ENCODE measurements at regions not wholly inside any gene's neighbourhood (a gene's known extent, or its start where the extent isn't known, plus 50 kb on each side); places are given as distances from the start of the nearest gene placed in this dataset.

DNA sequence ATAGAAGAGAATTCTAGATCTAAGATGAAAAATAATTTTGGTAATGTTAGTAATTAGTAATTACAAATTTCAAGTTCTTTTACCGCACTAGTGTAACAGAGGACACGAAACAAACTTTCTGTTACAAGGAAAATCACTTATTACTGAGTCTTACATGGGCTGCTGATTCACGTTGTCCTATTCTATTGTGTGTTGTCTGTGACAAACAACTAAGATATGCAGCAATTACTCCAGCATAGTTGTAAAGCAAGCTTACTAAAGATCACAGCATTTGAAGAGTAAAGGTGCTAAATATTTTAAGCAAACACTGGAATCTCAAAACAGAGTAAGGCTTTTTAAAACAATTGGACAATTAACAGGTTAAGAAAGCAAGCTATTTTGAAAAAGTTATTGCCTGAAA, 502.3 kb downstream of the KCNT2 start:
- no peak for TF ChIP-seq POLR2A (IDR thresholded peaks at IDR 0.05)
- no peak for TF ChIP-seq POLR2AphosphoS5 (IDR thresholded peaks at IDR 0.05)
- TF ChIP-seq, protein P1, sequence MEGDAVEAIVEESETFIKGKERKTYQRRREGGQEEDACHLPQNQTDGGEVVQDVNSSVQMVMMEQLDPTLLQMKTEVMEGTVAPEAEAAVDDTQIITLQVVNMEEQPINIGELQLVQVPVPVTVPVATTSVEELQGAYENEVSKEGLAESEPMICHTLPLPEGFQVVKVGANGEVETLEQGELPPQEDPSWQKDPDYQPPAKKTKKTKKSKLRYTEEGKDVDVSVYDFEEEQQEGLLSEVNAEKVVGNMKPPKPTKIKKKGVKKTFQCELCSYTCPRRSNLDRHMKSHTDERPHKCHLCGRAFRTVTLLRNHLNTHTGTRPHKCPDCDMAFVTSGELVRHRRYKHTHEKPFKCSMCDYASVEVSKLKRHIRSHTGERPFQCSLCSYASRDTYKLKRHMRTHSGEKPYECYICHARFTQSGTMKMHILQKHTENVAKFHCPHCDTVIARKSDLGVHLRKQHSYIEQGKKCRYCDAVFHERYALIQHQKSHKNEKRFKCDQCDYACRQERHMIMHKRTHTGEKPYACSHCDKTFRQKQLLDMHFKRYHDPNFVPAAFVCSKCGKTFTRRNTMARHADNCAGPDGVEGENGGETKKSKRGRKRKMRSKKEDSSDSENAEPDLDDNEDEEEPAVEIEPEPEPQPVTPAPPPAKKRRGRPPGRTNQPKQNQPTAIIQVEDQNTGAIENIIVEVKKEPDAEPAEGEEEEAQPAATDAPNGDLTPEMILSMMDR (IDR thresholded peaks at IDR 0.05): no peak
- no peak for TF ChIP-seq EP300 (IDR thresholded peaks at IDR 0.05)
- Histone ChIP-seq H3K4me3 (no peak overlapping the region), H3K4me1 (no peaks in the 10 kb centered on the region), H3K27me3 (no peaks in the 10 kb centered on the region), H3K27ac (no peak overlapping the region), H3K36me3 (no peaks in the 10 kb centered on the region), H3K9me3 (no peaks in the 10 kb centered on the region)
- no peak for DNase-seq (ENCODE audit: low spot score in 2 of 2)
- WGBS: 79% methylated on average over 3 of the region's 3 CpGs

DNA sequence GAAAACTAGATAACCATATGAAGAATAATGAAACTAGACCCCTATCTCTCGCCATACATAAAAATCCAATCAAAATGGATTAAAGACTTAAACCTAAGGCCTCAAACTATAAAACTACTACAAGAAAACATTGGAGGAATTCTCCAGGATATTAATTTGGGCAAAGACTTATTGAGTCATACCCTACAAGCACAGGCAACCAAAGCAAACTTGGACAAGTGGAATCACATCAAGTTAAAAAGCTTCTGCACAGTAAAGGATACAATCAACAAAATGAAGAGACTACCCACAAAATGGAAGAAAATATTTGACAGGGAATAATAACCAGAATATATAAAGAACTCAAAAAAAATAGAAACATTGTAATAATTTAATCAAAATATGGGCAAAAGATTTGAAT, 505.4 kb downstream of the KCNT2 start:
- H3K27ac ChIP-seq: no peak overlapping the region
- TF ChIP-seq POLR2A (IDR thresholded peaks at IDR 0.05) (no peak), POLR2AphosphoS5 (IDR thresholded peaks at IDR 0.05) (no peak), EP300 (IDR thresholded peaks at IDR 0.05) (no peak)
- TF ChIP-seq, protein P1 (IDR thresholded peaks at IDR 0.05): no peak
- H3K4me1 ChIP-seq: no peaks in the 10 kb centered on the region
- no peaks in the 10 kb centered on the region for H3K27me3 ChIP-seq
- H3K36me3 ChIP-seq: no peaks in the 10 kb centered on the region
- H3K9me3 ChIP-seq: no peaks in the 10 kb centered on the region
- WGBS: 92% methylated on average over 1 of the region's 1 CpG
- DNase-seq (ENCODE audit: low spot score in 2 of 2): no peak
- no peak overlapping the region for H3K4me3 ChIP-seq

DNA sequence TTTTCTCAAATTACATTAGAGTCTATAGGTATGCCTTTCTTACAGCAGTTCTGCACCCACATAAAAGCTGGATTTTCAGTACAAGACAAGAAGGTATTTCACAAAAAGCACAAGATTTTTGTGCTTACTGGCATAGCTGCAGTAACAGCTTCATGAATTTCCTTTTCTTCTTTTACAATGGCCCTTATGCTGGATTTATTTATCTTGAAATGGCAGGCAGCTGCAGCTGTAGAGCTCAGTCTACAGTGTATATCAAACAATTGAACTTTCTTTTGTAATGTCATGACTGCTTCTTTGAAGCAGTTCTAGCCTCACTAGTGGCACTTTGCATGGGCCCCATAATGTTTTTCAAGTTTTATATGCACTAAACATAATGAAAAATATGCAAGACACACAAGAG, 510.2 kb downstream of the KCNT2 start:
- H3K36me3 ChIP-seq: no peaks in the 10 kb centered on the region
- no peak overlapping the region for H3K4me3 ChIP-seq
- H3K9me3 ChIP-seq: no peaks in the 10 kb centered on the region
- no peak for TF ChIP-seq EP300 (IDR thresholded peaks at IDR 0.05)
- TF ChIP-seq POLR2AphosphoS5 (IDR thresholded peaks at IDR 0.05): no peak
- TF ChIP-seq, protein P1 (IDR thresholded peaks at IDR 0.05): no peak
- TF ChIP-seq POLR2A (IDR thresholded peaks at IDR 0.05): no peak
- no peak for DNase-seq (ENCODE audit: low spot score in 2 of 2)
- H3K27ac ChIP-seq: no peak overlapping the region
- no peaks in the 10 kb centered on the region for H3K4me1 ChIP-seq
- H3K27me3 ChIP-seq: no peaks in the 10 kb centered on the region

DNA sequence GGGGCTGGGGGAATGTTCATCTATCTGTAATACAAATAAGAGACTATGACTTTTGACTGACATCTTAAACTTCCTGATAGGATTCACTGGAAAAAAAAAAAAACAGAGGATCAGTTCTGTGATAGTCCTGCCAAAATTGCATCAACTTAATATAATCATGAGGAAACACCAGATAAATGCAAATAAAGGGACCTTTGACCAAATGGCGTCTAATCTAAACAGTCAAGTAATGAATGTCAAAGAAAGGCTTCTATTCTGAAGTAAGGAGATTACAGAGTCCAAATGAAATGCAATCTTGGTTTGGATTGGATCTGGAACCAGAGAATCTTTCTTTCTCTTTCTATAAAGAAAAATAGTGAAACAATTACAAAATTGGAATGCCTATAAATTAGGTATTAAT, 513.4 kb downstream of the KCNT2 start:
- no peaks in the 10 kb centered on the region for H3K27me3 ChIP-seq
- no peaks in the 10 kb centered on the region for H3K36me3 ChIP-seq
- H3K9me3 ChIP-seq: no peaks in the 10 kb centered on the region
- 88% methylated on average over 1 of the region's 1 CpG for WGBS
- H3K4me3 ChIP-seq: no peak overlapping the region
- H3K4me1 ChIP-seq: no peaks in the 10 kb centered on the region
- DNase-seq (ENCODE audit: low spot score in 2 of 2): no peak
- no peak overlapping the region for H3K27ac ChIP-seq
- TF ChIP-seq POLR2A (IDR thresholded peaks at IDR 0.05) (no peak), POLR2AphosphoS5 (IDR thresholded peaks at IDR 0.05) (no peak), EP300 (IDR thresholded peaks at IDR 0.05) (no peak)
- TF ChIP-seq, protein P1 (IDR thresholded peaks at IDR 0.05): no peak

DNA sequence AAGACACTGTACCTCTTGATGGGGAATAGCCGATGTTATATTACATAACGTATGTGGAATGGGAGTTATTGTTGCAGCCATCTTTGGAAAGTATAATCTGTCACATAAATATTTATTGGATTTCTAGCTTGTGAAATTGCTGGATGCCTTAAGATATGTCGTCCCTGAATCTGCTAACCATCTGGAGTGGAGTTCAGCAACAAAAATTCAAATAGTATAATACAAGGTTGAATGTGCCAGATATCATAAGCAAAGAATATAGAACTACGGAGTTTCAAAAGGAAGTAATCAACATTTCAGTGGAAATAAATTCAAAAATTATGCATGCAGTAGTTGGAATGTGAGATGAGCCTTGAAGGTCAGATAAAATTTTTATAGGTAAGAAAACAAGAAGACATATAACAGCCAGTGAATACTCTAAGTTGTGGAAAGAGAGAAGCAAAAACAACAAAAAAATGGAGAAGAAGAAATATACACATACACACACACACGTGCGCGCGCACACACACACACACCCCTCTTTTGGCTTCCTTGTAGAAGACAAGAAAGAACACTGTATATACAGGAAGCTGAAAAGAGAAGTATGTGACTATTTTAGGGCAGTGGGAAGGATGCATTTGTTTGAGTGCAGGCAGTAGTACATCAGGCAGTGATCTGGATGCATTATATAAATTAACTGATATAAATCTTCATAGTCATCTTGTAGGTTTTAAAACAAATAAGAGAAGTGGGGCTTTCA, 516.7 kb downstream of the KCNT2 start:
- no peaks in the 10 kb centered on the region for H3K36me3 ChIP-seq
- no peak overlapping the region for H3K4me3 ChIP-seq
- no peaks in the 10 kb centered on the region for H3K4me1 ChIP-seq
- H3K27me3 ChIP-seq: no peaks in the 10 kb centered on the region
- H3K27ac ChIP-seq: no peak overlapping the region
- 53% methylated on average over 8 of the region's 8 CpGs for WGBS
- TF ChIP-seq, protein P1 (IDR thresholded peaks at IDR 0.05): no peak
- TF ChIP-seq POLR2A (IDR thresholded peaks at IDR 0.05): no peak
- no peak for TF ChIP-seq EP300 (IDR thresholded peaks at IDR 0.05)
- TF ChIP-seq POLR2AphosphoS5 (IDR thresholded peaks at IDR 0.05): no peak
- no peak for DNase-seq (ENCODE audit: low spot score in 2 of 2)
- no peaks in the 10 kb centered on the region for H3K9me3 ChIP-seq
